Right lobe of liver (tissue), 4 donors: ENCODE measurements at regions not wholly inside any gene's neighbourhood (a gene's known extent, or its start where the extent isn't known, plus 50 kb on each side); places are given as distances from the start of the nearest gene placed in this dataset.

Experiments used
- POLR2A ChIP-seq: fragments of 450-650 bp; IDR thresholded peaks from one replicate; pipeline ENCODE4 v1.6.1; 2017; ENCODE audit warnings: antibody characterized with exemption, mild to moderate bottlenecking
- TF ChIP-seq, protein P1 (sequence below), 4 donors: fragments of 200-600 bp in 3 of 4; fragments of 450-650 bp in 1 of 4; IDR thresholded peaks; one replicate each; pipeline versions ENCODE4 v1.5.1 to v1.8.0; 2016 to 2022; ENCODE audit warnings: antibody characterized with exemption in 4 of 4, mild to moderate bottlenecking in 2 of 4
- donor health status: DM: no; HTN: no; CAD: no.
- donor health status: DM: no; HTN: no; CAD: no.
- donor health status: DM: no; HTN: yes; CAD: no.

DNA sequence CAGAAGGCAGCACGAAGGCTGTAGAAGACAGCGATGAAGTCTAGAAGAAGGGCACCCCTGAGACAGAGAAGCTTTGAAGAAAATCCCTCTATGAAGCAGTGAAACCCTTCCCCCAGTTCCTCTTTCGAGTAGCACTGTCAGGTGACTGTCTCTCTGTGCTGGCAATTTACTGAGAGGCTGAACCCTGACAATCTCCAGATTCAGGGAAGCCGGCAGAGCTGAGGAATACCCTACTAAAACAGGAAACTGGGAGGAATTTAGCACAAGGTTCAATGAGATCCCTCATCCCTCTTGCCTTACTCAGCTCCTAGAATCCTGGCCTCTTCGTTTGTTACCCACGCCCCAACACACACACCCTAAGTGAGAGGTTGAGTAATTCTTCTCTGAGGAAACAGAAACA, 239.7 kb upstream of the NOCT start:
- TF ChIP-seq, protein P1, sequence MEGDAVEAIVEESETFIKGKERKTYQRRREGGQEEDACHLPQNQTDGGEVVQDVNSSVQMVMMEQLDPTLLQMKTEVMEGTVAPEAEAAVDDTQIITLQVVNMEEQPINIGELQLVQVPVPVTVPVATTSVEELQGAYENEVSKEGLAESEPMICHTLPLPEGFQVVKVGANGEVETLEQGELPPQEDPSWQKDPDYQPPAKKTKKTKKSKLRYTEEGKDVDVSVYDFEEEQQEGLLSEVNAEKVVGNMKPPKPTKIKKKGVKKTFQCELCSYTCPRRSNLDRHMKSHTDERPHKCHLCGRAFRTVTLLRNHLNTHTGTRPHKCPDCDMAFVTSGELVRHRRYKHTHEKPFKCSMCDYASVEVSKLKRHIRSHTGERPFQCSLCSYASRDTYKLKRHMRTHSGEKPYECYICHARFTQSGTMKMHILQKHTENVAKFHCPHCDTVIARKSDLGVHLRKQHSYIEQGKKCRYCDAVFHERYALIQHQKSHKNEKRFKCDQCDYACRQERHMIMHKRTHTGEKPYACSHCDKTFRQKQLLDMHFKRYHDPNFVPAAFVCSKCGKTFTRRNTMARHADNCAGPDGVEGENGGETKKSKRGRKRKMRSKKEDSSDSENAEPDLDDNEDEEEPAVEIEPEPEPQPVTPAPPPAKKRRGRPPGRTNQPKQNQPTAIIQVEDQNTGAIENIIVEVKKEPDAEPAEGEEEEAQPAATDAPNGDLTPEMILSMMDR (IDR thresholded peaks at IDR 0.05) = no peak
- TF ChIP-seq POLR2A = no peak
